HEK293T (cell line): ENCODE measurements at regions not wholly inside any gene's neighbourhood (a gene's known extent, or its start where the extent isn't known, plus 50 kb on each side); places are given as distances from the start of the nearest gene placed in this dataset.

Experiments
- BHLHE40 ChIP-seq: fragments of 450-650 bp; IDR thresholded peaks from 2 replicates; pipeline ENCODE4 v1.6.1; 2016; ENCODE audit warnings: mild to moderate bottlenecking, moderate library complexity, borderline replicate concordance
- ELF4 ChIP-seq: fragments of 450-650 bp; IDR thresholded peaks from 2 replicates; pipeline ENCODE4 v1.6.1; 2017; ENCODE audit warnings: antibody characterized with exemption
- FOXK2 ChIP-seq: fragments of 450-650 bp; IDR thresholded peaks from 2 replicates; pipeline ENCODE4 v1.6.1; 2016; ENCODE audit warnings: mild to moderate bottlenecking
- FOXM1 ChIP-seq: fragments of 450-650 bp; IDR thresholded peaks from 2 replicates; pipeline ENCODE4 v1.6.1; 2017; ENCODE audit warnings: mild to moderate bottlenecking, borderline replicate concordance
- SP1 ChIP-seq: fragments of 450-650 bp; IDR thresholded peaks from 2 replicates; pipeline ENCODE4 v1.6.1; 2017
- TARDBP ChIP-seq: fragments of 450-650 bp; IDR thresholded peaks from 2 replicates; pipeline ENCODE4 v1.6.1; 2016
- ZNF384 ChIP-seq: fragments of 450-650 bp; IDR thresholded peaks from 2 replicates; pipeline ENCODE4 v1.6.1; 2016
- TF ChIP-seq, protein P1 (sequence below): fragments of 450-650 bp; IDR thresholded peaks from 2 replicates; pipeline ENCODE4 v1.6.1; 2016

DNA sequence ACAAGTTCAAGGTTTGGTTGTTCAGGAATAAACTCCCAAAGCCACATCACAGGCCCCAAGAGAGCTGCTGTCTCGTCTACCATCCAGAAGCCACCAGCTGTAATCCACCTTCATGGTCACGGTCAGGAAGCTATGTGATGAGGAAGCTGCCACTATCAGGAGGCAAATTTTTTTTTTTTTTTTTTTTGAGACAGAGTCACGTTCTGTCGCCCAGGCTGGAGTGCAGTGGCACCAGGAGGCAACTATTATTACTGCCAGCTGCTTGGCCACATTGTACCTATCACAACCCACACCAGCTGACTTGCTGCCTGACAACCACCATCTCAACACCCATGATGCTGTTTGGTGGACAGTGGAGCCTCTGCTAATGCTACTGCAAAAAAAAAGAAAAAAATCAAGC, 124.1 kb downstream of the OMA1 start:
- TF ChIP-seq TARDBP (no peak), ELF4 (no peak), FOXM1 (no peak), SP1 (no peak), FOXK2 (no peak), ZNF384 (no peak), BHLHE40 (no peak)
- TF ChIP-seq, protein P1, sequence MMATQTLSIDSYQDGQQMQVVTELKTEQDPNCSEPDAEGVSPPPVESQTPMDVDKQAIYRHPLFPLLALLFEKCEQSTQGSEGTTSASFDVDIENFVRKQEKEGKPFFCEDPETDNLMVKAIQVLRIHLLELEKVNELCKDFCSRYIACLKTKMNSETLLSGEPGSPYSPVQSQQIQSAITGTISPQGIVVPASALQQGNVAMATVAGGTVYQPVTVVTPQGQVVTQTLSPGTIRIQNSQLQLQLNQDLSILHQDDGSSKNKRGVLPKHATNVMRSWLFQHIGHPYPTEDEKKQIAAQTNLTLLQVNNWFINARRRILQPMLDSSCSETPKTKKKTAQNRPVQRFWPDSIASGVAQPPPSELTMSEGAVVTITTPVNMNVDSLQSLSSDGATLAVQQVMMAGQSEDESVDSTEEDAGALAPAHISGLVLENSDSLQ = no peak
